Motor neuron (in vitro differentiated cells): ENCODE measurements at regions not wholly inside any gene's neighbourhood (a gene's known extent, or its start where the extent isn't known, plus 50 kb on each side); places are given as distances from the start of the nearest gene placed in this dataset.
"Not testable (repeated sequence)": the region's sequence is repeated elsewhere in the genome, so short reads cannot be mapped to it uniquely, and the experiment has no call there.

Experiments
- ATAC-seq, 8 experiments: fragments of 200-7000 bp; cut with Tn5 transposase; replicated peaks in 6 of 8; 2 replicates each; pipeline ENCODE4 v1.8.0; 2021; ENCODE audit warnings: mild to moderate bottlenecking in 8 of 8, moderate library complexity in 8 of 8
- H3K27ac ChIP-seq, 2 donors: fragments of 250-450 bp; sonication (Bioruptor Pico); 2 replicates each; pipeline ENCODE4 v1.9.0; 2021; ENCODE audit warnings: antibody characterized with exemption in 2 of 2, mild to moderate bottlenecking in 2 of 2, moderate library complexity in 1 of 2
- H3K4me1 ChIP-seq, 2 donors: fragments of 250-450 bp; sonication (Bioruptor Pico); replicated peaks in 1 of 2; 2 replicates each; pipeline ENCODE4 v1.6.1; 2021; ENCODE audit warnings: antibody characterized with exemption in 2 of 2, mild to moderate bottlenecking in 2 of 2, moderate library complexity in 1 of 2
- H3K4me3 ChIP-seq, 5 donors: fragments of 250-450 bp; sonication (Bioruptor Pico); 2 replicates each; pipeline ENCODE4 v1.9.0; 2021; ENCODE audit warnings: antibody characterized with exemption in 5 of 5, mild to moderate bottlenecking in 5 of 5, moderate library complexity in 4 of 5
- WGBS, 10 experiments: fragments of 450-650 bp; shearing (Covaris generic); methylation state at CpG; one replicate each; pipeline ENCODE4 v1.0.0; 2022; 5-methylcytosine and 5-hydroxymethylcytosine counted together
- in situ Hi-C, 9 experiments: fragments of 400-800 bp; cut with MboI; loops; one replicate each; pipeline ENCODE4 v1.15.0; 2021; ENCODE audit warnings: low sequenced_read_pairs in 9 of 9, low pct_unique_long_range_greater_than_20kb in 2 of 9; ENCODE audit not compliant: unreplicated experiment in 9 of 9

DNA sequence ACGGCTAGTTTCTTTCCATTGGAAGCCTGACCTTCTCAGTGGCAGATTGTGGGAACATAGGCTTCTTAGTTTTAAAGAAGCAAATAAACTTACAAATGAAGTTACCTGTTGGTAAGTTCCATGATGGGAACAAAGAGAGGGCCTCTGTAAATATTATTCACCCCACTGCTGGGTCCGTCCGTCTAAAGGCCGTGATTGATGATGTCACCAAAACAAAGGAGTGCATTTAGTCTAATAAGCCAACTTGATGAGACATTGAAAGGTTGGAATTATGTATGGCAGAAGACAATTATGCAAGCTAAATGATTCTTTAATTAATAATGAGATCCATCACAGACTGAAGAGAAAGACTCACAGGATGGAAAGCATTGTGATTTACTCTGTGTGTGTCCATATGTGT is 1091.9 kb upstream of the FANCL start:
- no peaks in the 10 kb centered on the region for H3K4me1 ChIP-seq
- H3K4me3 ChIP-seq: no peak overlapping the region
- 0 to 92% (median 84%) methylated on average over 1 to 4 of the region's 4 CpGs; no CpG with 5 or more reads in 1 of the 10 experiments for WGBS, 10 experiments
- no peak for ATAC-seq
- in situ Hi-C loops: no loop called here
- H3K27ac ChIP-seq: no peak overlapping the region

DNA sequence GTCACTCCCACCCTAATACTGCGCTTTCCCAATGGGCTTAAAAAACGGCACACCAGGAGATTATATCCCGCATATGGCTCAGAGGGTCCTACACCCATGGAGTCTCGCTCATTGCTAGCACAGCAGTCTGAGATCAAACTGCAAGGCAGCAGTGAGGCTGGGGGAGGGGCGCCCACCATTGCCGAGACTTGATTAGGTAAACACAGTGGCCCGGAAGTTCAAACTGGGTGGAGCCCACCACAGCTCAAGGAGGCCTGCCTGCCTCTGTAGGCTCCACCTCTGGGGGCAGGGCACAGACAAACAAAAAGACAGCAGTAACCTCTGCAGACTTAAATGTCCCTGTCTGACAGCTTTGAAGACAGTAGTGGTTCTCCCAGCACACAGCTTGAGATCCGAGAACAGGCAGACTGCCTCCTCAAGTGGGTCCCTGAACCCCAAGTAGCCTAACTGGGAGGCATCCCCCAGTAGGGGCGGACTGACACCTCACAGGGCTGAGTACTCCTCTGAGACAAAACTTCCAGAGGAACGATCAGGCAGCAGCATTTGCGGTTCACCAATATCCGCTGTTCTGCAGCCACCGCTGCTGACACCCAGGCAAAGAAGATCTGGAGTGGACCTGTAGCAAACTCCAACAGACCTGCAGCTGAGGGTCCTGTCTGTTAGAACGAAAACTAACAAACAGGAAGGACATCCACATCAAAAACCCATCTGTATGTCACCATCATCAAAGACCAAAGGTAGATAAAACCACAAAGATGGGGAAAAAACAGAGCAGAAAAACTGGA is 1085.6 kb upstream of the FANCL start:
- not testable (repeated sequence) for H3K4me3 ChIP-seq, ATAC-seq
- WGBS, 10 experiments: 70 to 100% (median 92%) methylated on average over 2 to 4 of the region's 14 CpGs; no CpG with 5 or more reads in 7 of the 10 experiments

DNA sequence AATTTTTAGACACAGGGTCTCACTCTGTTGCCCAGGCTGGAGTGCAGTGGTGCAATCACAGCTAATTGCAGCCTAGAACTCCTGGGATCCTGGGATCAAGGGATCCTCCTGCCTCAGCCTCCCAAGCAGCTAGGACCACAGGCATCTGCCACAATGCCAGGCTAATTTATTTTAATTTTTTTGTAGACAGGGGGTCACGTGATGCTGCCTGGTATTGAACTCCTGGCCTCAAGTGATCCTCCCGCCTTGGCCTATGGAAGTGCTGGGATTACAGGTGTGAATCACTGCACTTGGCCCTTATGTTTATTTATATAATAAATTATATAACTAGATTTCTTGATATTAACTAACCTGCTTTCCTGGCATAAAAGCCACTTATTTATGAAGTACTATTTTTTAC is 1081.7 kb upstream of the FANCL start:
- WGBS, 10 experiments: 63 to 95% (median 94%) methylated on average over 2 of the region's 2 CpGs; no CpG with 5 or more reads in 7 of the 10 experiments
- in situ Hi-C loops: no loop called here
- ATAC-seq: no peak
- no peak overlapping the region for H3K27ac ChIP-seq
- H3K4me1 ChIP-seq: no peaks in the 10 kb centered on the region
- H3K4me3 ChIP-seq: no peak overlapping the region

More for the DNA sequence above, 1085.6 kb upstream of the FANCL start:
- H3K27ac ChIP-seq, H3K4me1 ChIP-seq, in situ Hi-C loops: not testable (repeated sequence)

DNA sequence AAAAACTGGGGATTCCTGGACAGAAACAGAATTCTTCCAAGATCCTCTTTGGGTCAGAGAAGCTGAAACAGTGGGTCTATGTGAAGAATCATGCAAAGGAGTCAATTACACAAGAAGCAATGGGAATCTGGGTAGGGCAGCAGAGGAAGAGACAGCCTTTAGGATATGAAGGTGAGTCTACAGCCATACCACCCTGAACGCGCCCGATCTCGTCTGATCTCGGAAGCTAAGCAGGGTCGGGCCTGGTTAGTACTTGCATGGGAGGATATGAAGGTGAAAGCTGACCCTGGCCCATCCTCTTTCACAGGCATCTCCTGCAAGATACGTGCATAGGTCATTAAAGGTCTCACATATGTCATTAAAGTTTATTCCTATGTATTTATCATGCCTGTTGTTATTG is 1080.9 kb upstream of the FANCL start:
- Histone ChIP-seq H3K27ac (no peak overlapping the region), H3K4me1 (no peaks in the 10 kb centered on the region), H3K4me3 (no peak overlapping the region)
- 32 to 100% (median 89%) methylated on average over 1 to 7 of the region's 7 CpGs; no CpG with 5 or more reads in 1 of the 10 experiments for WGBS, 10 experiments
- in situ Hi-C loops: no loop called here
- ATAC-seq: no peak

DNA sequence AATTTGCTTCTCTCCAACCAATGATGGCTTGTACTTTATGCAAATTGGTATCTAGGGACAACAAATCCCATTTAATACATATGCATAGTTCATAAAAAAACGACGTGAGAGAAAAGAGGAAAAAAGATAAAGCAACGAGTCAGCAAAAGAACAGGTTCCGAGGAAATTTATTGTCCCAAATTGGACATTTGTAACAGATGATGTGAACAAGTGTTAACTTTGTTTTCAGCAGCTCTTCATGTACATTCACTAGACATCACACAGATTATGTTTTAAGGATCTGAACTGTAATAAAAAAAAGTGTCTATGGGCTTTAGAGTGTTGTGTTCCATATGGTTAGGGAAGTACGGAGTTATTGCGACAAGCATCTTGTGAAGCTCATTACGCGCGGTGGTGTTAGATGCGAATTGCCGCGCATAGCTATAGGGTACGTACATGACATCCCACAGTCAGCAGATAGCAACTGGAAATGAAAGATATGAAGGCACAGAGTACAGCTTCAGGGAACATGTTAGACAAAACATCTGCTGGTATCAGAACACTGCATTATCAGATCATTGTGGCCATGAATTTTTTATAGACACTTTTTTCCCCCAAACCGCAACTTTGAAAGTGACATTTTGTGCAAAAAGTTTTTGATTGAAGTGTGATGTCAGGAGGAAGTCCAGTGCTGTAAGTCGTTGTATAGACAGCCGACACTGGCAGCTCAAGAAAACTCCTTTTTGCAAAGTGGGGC is 1073.1 kb upstream of the FANCL start:
- Histone ChIP-seq H3K27ac (no peak overlapping the region), H3K4me1 (peaks cover 0 to 2% of the 10 kb centered on the region in 2 donors), H3K4me3 (no peak overlapping the region)
- ATAC-seq: no peak
- 42 to 94% (median 80%) methylated on average over 4 to 16 of the region's 16 CpGs; no CpG with 5 or more reads in 1 of the 10 experiments for WGBS, 10 experiments
- in situ Hi-C loops: no loop called here

DNA sequence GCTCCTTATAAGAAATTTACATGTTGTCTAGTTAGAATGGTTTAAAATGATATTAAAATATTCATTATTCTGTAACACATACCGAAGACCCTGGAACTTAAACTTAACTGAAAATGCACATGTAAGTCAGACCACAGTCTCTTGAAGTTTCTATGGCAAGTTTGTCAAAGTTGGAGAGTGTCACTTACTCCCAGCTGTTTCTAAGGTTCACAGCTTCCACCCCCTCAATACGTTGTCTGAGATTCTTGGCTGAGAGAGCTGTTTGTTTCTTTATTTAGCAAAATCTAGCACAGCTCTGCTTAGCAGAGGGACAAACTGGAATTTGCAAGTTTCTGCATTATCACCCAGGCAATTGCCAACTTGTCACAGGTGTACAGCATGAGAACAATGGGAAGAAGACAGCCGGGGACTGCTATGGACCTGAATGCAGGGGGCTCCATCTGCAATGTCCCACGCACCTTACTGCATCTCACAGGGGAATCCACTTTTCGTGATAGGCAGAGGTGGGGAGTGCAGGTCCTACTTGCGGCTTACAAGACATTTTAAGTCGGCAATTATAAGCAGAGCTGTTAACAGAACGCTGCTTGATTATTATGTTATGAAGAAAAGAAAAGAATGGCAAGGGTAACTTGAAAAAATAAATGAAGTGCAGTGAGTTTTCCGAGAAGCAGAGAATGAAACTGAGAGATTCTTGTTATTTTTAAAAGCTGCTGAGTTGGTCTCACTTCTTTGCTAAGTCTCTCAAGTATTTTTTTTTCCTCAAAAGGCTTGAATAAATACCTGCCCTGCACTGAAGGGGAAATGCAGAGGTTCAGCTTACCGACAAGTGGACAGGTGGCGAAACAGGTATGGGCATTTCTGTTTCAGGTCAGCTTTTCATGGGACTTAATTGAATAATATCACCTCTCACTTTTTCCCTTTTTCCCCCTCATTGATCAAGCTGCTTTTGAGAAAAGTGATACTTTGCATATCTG is 1072.1 kb upstream of the FANCL start:
- 9 to 100% (median 82%) methylated on average over 2 to 11 of the region's 11 CpGs for WGBS, 10 experiments
- Histone ChIP-seq H3K27ac (no peak overlapping the region), H3K4me3 (no peak overlapping the region), H3K4me1 (peaks cover 0 to 2% of the 10 kb centered on the region in 2 donors)
- peak in 1 of 8 experiments; percentile 49 for ATAC-seq
- in situ Hi-C loops: no loop called here

DNA sequence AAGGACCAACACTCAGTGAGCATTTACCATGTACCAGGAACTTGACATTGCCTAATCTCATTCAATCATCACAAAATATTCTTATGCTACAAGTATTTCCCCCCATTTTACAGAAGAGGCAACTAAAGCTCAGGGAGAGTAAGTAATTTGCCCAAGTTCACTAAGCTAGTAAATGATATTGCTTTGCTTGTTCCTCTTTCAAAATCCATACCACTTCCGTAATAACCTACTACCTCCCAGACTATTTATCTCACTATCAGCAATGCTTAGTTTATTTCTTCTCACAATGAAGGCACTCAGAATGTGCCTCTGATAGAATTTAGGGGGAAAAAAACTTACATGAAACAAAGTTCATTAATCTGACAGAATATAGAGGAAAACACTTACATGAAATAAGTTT is 1070.9 kb upstream of the FANCL start:
- no peak for ATAC-seq
- Histone ChIP-seq H3K4me1 (peaks cover 0 to 2% of the 10 kb centered on the region in 2 donors), H3K27ac (no peak overlapping the region), H3K4me3 (no peak overlapping the region)
- in situ Hi-C loops: no loop called here
- WGBS, 10 experiments: 33 to 100% (median 97%) methylated on average over 1 of the region's 1 CpG

DNA sequence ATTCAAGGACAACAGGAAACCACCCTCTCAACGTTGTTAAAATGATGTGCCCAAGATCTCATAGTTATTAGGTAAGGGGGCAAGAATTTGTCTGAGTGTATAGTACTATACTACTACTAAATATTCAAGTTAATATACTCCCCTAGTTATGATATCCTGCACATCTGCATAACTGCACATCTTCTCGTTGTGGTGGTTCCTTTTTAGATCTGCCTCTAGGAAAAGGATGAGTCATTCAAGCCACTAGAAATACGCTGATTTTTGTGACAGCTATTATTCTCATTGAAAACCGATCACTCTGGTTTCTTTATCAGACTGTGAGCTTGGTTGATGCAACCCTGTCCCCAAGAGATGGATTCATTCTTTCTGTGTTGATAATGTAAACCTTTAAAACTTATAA is 1067.0 kb upstream of the FANCL start:
- H3K27ac ChIP-seq: no peak overlapping the region
- in situ Hi-C loops: no loop called here
- no peak overlapping the region for H3K4me3 ChIP-seq
- WGBS, 10 experiments: 0 to 76% (median 52%) methylated on average over 2 to 4 of the region's 4 CpGs; no CpG with 5 or more reads in 1 of the 10 experiments
- H3K4me1 ChIP-seq: peaks cover 0 to 2% of the 10 kb centered on the region in 2 donors
- peak in 2 of 8 experiments; percentile 20 to 26 for ATAC-seq

GRCh38 chr2:59307196-59307595 is 1066.1 kb upstream of the FANCL start:
- Histone ChIP-seq H3K27ac (no peak overlapping the region), H3K4me3 (no peak overlapping the region), H3K4me1 (no peaks in the 10 kb centered on the region)
- no peak for ATAC-seq
- in situ Hi-C loops: no loop called here
- WGBS, 10 experiments: 29 to 100% (median 78%) methylated on average over 1 of the region's 1 CpG; no CpG with 5 or more reads in 2 of the 10 experiments

GRCh38 chr2:59303272-59303671 is 1062.1 kb upstream of the FANCL start:
- WGBS, 10 experiments: 63 to 100% (median 90%) methylated on average over 2 to 4 of the region's 4 CpGs
- in situ Hi-C loops: no loop called here
- ATAC-seq: no peak
- no peak overlapping the region for H3K4me3 ChIP-seq
- no peak overlapping the region for H3K27ac ChIP-seq
- H3K4me1 ChIP-seq: peaks cover 0 to 5% of the 10 kb centered on the region in 2 donors

- ATAC-seq: no peak
- no peak overlapping the region for H3K4me3 ChIP-seq
- H3K4me1 ChIP-seq: peaks cover 0 to 5% of the 10 kb centered on the region in 2 donors
- no peak overlapping the region for H3K27ac ChIP-seq
- in situ Hi-C loops: no loop called here
- 32 to 100% (median 91%) methylated on average over 1 to 3 of the region's 3 CpGs; no CpG with 5 or more reads in 2 of the 10 experiments for WGBS, 10 experiments
Observed at GRCh38 chr2:59302683-59303082, 1061.6 kb upstream of the FANCL start.

DNA sequence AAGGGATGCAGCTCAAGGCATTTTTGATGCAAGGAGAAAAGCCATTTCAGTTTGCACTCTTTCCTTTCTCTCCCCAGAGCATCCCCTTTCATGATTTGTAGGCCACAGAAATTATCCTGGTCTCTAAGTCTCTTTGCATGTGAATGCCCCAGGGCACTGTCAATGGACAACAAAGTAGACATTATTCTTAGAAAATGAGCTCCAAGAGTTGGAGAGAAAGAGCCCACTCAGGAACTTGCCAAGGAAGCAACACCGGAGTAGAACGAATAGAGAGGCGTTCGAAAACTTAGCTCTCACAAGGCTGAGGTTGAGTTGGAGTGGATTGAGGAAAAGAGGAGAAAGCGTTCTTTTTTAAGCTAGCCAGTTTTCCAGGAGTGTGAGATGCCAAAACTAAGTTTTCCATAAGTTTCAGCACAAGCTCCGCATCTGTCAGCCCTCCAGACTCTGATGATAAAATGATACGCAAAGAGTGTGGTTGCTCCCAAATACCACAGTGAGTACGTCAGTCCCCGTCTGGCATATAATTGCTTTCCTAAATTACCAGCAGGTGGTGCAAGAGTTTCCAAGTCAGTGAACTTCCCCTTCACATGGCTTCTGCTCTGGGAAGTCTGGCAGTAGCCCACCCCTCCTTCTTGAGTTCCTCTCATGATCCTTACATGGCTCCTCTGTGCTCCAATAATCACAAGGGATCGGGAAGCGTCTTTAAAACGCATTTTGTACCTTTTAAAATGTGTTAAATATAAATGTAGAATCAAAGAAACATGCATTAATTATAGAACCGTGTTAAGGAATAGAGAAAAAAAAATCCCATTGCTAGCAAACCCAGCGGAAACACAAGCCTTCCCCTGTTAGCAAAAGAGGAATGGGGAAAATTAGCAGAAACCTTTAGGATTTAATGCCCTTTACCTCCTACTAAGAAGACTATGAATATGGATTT is 1060.6 kb upstream of the FANCL start:
- in situ Hi-C loops: no loop called here
- ATAC-seq: peak; percentile 44 to 93 (median 80)
- Histone ChIP-seq H3K4me1 (peaks cover 0 to 5% of the 10 kb centered on the region in 2 donors), H3K4me3 (no peak overlapping the region), H3K27ac (no peak overlapping the region)
- WGBS, 10 experiments: 8 to 76% (median 58%) methylated on average over 2 to 13 of the region's 14 CpGs
